Thymus (tissue), 11 donors: ENCODE measurements at regions not wholly inside any gene's neighbourhood (a gene's known extent, or its start where the extent isn't known, plus 50 kb on each side); places are given as distances from the start of the nearest gene placed in this dataset.
A peak's percentile ranks its signal among the peaks of the same experiment; 100 is the strongest.
"Not testable (repeated sequence)": the region's sequence is repeated elsewhere in the genome, so short reads cannot be mapped to it uniquely, and the experiment has no call there.

Experiments
- DNase-seq, 9 donors: peaks; one replicate each; pipeline ENCODE4 v3.0.0-alpha.2; 2013; ENCODE audit warnings: low spot score in 9 of 9, low read depth in 6 of 9, missing footprints in 1 of 9
- H3K27ac ChIP-seq, 2 donors: one replicate each; pipeline ENCODE4 v1.5.1; 2013; ENCODE audit warnings: control low read depth in 1 of 2, low read depth in 1 of 2, low read length in 1 of 2, mild to moderate bottlenecking in 1 of 2, moderate library complexity in 1 of 2
- H3K27me3 ChIP-seq, 2 donors: one replicate each; pipeline ENCODE4 v1.5.1; 2013; ENCODE audit warnings: low read length in 1 of 2; ENCODE audit not compliant: control insufficient read depth in 2 of 2, insufficient read depth in 1 of 2
- H3K36me3 ChIP-seq, 2 donors: one replicate each; pipeline ENCODE4 v1.5.1; 2013; ENCODE audit warnings: low read length in 1 of 2, mild to moderate bottlenecking in 1 of 2, moderate library complexity in 1 of 2; ENCODE audit not compliant: control insufficient read depth in 2 of 2, insufficient read depth in 2 of 2
- H3K4me1 ChIP-seq, 2 donors: one replicate each; pipeline ENCODE4 v1.5.1; 2013; ENCODE audit warnings: low read length in 2 of 2; ENCODE audit not compliant: control insufficient read depth in 2 of 2, insufficient read depth in 2 of 2
- H3K4me3 ChIP-seq, 2 donors: one replicate each; pipeline ENCODE4 v1.5.1; 2013; ENCODE audit warnings: low read length in 2 of 2, control low read depth in 1 of 2, mild to moderate bottlenecking in 1 of 2
- H3K9me3 ChIP-seq, 2 donors: one replicate each; pipeline ENCODE4 v1.5.1; 2013; ENCODE audit warnings: low read length in 1 of 2, mild to moderate bottlenecking in 1 of 2; ENCODE audit not compliant: control insufficient read depth in 2 of 2, insufficient read depth in 1 of 2
- WGBS: extraction: QIAGEN DNeasy Blood & Tissue Kit; methylation state at CpG from one replicate; pipeline ENCODE4 v1.1.7; 2013; 5-methylcytosine and 5-hydroxymethylcytosine counted together
- donor health status: healthy.

DNA sequence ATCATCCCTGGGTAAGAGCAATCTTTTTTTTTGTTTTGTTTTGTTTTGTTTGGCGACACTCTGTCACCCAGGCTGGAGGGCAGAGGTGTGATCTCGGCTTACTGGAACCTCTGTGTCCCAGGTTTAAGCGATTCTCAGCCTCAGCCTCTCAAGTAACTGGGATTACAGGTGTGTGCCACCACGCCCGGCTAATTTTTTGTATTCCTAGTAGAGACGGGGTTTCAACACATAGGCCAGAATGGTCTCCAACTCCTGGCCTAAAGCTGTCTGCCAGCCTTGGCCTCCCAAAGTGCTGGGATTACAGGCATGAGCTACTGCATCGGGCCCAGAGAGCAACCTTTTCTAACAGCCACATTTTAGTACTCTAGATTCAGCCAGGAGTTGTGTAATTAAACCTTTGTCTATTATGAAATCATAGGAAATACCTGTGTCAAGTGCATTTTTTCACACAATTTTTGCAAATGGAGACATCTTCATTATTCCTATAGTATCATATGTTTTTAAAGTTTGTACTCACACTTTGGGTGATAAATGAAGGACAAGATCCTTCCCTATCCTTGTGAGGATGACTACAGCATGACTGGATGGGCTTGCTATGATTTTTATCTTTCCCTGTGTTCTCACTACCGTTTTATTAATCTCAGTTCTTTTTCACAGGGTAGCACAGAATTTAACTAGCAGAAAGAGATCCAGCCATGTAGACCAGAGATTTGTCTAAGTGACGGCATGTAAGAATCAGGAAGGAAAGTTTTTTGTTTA, 82.6 kb downstream of the OR2B2 start:
- H3K36me3 ChIP-seq = peaks cover 0 to 17% of the 10 kb centered on the region in 2 donors
- DNase-seq = no peak
- WGBS = 87% methylated on average over 9 of the region's 9 CpGs
- H3K4me3 ChIP-seq = peak overlapping the region; percentile 48 to 84
- H3K9me3 ChIP-seq = peaks cover 0 to 9% of the 10 kb centered on the region in 2 donors
- H3K27ac ChIP-seq = peak overlapping the region in 1 of 2 donors; percentile 100
- H3K27me3 ChIP-seq = no peaks in the 10 kb centered on the region
- H3K4me1 ChIP-seq = peaks cover 2 to 23% of the 10 kb centered on the region in 2 donors

DNA sequence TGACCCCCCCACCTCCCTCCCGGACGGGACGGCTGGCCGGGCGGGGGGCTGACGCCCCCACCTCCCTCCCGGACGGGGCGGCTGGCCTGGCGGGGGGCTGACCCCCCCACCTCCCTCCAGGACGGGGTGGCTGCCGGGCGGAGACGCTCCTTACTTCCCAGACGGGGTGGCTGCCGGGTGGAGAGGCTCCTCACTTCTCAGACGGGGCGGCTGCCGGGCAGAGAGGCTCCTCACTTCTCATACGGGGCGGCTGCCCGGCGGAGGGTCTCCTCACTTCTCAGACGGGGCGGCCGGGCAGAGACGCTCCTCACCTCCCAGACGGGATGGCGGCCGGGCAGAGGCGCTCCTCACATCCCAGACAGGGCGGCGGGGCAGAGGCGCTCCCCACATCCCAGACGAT, 84.7 kb downstream of the OR2B2 start:
- H3K27me3 ChIP-seq, DNase-seq, H3K27ac ChIP-seq, H3K9me3 ChIP-seq, H3K36me3 ChIP-seq, H3K4me3 ChIP-seq: not testable (repeated sequence)
- H3K4me1 ChIP-seq = peaks cover 0 to 17% of the 10 kb centered on the region in 2 donors
- WGBS = 85% methylated on average over 27 of the region's 35 CpGs

DNA sequence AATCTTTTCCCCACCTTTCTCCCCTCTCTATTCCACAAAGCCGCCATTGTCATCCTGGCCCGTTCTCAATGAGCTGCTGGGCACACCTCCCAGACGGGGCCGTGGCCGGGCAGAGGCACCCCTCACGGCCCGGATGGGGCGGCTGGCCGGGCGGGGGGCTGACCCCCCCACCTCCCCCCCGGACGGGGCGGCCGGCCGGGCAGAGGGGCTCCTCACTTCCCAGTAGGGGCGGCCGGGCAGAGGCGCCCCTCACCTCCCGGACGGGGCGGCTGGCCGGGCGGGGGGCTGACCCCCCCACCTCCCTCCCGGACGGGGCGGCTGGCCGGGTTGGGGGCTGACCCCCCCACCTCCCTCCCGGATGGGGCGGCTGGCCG, 85.6 kb downstream of the OR2B2 start:
- DNase-seq, H3K36me3 ChIP-seq, H3K9me3 ChIP-seq, H3K4me3 ChIP-seq, H3K27me3 ChIP-seq: not testable (repeated sequence)
- Histone ChIP-seq H3K4me1 (peaks cover 0 to 14% of the 10 kb centered on the region in 2 donors), H3K27ac (peak overlapping the region in 1 of 2 donors; percentile 47)
- WGBS = 58% methylated on average over 29 of the region's 30 CpGs

DNA sequence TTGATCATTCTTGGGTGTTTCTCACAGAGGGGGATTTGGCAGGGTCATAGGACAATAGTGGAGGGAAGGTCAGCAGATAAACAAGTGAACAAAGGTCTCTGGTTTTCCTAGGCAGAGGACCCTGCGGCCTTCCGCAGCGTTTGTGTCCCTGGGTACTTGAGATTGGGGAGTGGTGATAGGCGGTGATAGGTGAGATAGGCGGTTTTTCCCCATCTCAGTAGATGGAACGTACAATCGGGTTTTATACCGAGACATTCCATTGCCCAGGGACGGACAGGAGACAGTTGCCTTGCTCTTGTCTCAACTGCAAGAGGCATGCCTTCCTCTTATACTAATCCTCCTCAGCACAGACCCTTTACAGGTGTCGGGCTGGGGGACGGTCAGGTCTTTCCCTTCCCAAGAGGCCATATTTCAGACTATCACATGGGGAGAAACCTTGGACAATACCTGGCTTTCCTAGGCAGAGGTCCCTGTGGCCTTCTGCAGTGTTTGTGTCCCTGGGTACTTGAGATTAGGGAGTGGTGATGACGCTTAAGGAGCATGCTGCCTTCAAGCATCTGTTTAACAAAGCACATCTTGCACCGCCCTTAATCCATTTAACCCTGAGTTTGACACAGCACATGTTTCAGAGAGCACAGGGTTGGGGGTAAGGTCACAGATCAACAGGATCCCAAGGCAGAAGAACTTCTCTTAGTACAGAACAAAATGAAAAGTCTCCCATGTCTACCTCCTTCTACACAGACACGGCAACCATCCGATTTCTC, 86.2 kb downstream of the OR2B2 start:
- Histone ChIP-seq H3K27ac (peak overlapping the region; percentile 18 to 100), H3K4me1 (peaks cover 0 to 14% of the 10 kb centered on the region in 2 donors), H3K4me3 (peak overlapping the region in 1 of 2 donors; percentile 87)
- H3K27me3 ChIP-seq, DNase-seq, H3K9me3 ChIP-seq, H3K36me3 ChIP-seq: not testable (repeated sequence)
- WGBS = 83% methylated on average over 14 of the region's 15 CpGs

DNA sequence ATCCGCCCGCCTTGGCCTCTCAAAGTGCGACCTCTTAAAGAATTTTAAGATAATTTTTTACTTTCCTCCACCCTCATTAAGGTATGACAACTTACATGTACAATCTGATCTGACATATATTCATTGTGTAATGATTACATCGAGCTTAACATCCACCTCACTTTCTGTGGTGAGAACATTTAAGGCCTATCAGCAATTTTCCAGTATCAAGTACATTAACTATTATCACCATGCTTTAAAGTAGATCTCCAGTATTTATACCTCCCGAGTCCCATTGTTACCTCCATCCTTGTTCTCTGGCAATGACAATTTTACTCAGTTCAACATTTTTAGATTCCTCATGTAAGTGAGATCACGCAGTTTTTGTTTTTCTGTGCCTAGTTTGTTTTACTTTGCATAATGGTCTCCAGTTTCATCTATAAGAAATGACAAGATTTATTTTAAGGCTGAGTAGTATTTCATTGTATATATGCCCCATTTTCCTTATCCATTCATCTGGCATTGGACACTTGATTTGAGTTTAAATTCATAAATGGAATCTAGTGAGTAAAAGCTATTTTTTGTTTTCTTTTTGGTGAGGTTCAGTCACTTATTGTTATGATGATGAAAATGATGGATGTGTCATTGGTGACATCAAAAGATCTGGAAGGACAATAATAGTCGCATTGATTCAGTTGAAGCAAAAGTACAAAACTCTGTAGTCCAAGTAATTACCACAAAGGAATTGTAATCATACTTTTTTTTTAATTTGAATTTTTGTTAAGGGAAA, 87.0 kb downstream of the OR2B2 start:
- DNase-seq = peak in 1 of 9 donors; percentile 63
- H3K27me3 ChIP-seq = no peaks in the 10 kb centered on the region
- H3K36me3 ChIP-seq = peaks cover 0 to 7% of the 10 kb centered on the region in 2 donors
- 34% methylated on average over 7 of the region's 7 CpGs for WGBS
- peak overlapping the region; percentile 87 to 88 for H3K4me3 ChIP-seq
- H3K27ac ChIP-seq = peak overlapping the region; percentile 98 to 100
- H3K4me1 ChIP-seq = peaks cover 0 to 14% of the 10 kb centered on the region in 2 donors
- peaks cover 0 to 9% of the 10 kb centered on the region in 2 donors for H3K9me3 ChIP-seq

DNA sequence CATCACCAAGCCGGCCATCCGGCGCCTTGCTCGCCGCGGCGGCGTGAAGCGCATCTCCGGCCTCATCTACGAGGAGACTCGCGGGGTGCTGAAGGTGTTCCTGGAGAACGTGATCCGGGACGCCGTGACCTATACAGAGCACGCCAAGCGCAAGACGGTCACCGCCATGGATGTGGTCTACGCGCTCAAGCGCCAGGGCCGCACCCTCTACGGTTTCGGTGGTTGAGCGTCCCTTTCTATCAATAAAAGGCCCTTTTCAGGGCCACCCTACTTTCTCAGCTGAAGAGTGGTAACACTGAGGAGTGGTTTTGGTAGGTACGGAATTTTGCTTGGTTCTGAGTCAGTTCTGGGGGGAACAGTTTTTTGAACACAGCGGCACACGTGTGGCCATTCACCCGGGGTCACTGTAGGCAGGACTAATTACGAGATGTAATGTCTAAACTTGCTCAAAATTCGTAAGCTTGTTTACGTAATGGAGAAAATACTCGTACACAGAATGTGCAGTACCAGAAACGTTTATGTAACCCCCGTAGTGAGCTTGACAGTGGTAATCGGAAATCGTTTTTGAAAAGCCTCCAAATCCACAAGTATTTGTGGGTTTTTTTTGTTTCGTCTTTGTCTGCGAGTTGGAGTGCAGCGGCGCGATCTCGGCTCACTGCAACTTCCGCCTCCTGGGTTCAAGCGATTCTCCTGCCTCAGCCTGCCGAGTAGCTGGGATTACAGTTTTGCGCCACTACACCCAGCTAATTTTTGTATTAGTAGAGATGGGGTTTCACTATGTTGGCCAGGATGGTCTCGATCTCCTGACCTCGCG, 87.8 kb downstream of the OR2B2 start:
- not testable (repeated sequence) for H3K9me3 ChIP-seq, H3K27me3 ChIP-seq, H3K36me3 ChIP-seq
- H3K4me1 ChIP-seq = peaks cover 0 to 14% of the 10 kb centered on the region in 2 donors
- H3K4me3 ChIP-seq = peak overlapping the region; percentile 87 to 88
- H3K27ac ChIP-seq = peak overlapping the region; percentile 98 to 100
- DNase-seq = peak in 4 of 9 donors; percentile 53 to 81 (median 66)
- under 1% methylated on average over 32 of the region's 53 CpGs for WGBS

DNA sequence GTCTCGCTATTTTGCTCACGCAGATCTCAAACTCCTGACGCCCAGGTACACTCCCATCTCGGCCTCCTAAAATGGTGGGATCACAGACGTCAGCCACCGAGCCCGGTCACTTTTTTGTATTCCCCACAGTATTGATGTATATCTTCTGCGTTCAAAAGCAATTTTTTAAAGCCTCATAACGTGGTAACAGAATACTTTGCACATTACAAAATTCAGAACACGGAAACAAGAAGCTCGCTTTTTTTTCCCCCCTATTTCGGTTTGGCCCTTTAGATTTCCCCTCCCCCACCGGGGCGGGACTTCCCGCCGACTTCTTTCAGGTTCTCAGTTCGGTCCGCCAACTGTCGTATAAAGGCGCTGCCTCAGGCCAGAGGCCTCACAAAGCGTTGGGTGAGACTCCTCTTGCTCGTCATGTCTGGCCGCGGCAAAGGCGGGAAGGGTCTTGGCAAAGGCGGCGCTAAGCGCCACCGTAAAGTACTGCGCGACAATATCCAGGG, 88.4 kb downstream of the OR2B2 start:
- Histone ChIP-seq H3K27ac (peak overlapping the region; percentile 91 to 96), H3K4me3 (peak overlapping the region; percentile 47 to 51)
- peak in 4 of 9 donors; percentile 40 to 85 (median 66) for DNase-seq
- WGBS = 2% methylated on average over 27 of the region's 31 CpGs
- not testable (repeated sequence) for H3K4me1 ChIP-seq, H3K27me3 ChIP-seq, H3K9me3 ChIP-seq, H3K36me3 ChIP-seq

DNA sequence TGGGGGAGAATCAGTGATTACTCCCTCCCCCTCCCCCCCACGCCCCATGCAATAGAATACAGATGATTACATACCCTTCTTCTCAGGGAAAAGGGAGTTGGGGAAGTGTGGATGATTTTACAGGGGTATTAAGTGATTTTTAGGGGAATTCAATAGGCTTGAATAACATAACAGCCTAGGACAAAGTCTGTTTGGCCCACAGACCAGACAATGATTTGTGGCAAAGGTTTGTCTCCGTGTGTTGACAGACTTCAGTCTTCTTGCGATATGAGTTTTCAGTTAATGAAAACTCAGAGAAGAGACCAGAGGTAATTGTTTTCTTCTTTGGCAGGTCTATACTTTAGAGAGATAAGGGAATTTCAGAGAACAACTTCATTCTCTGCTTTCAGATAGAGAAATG, 95.3 kb downstream of the OR2B2 start:
- Histone ChIP-seq H3K9me3 (peaks cover 3 to 8% of the 10 kb centered on the region in 2 donors), H3K4me3 (no peak overlapping the region), H3K36me3 (no peaks in the 10 kb centered on the region), H3K4me1 (peaks cover 2 to 38% of the 10 kb centered on the region in 2 donors), H3K27ac (peak overlapping the region in 1 of 2 donors; percentile 5), H3K27me3 (no peaks in the 10 kb centered on the region)
- no peak for DNase-seq
- WGBS = 99% methylated on average over 3 of the region's 3 CpGs
